ENCODE measurements at regions not wholly inside any gene's neighbourhood (a gene's known extent, or its start where the extent isn't known, plus 50 kb on each side); places are given as distances from the start of the nearest gene placed in this dataset.

DNA sequence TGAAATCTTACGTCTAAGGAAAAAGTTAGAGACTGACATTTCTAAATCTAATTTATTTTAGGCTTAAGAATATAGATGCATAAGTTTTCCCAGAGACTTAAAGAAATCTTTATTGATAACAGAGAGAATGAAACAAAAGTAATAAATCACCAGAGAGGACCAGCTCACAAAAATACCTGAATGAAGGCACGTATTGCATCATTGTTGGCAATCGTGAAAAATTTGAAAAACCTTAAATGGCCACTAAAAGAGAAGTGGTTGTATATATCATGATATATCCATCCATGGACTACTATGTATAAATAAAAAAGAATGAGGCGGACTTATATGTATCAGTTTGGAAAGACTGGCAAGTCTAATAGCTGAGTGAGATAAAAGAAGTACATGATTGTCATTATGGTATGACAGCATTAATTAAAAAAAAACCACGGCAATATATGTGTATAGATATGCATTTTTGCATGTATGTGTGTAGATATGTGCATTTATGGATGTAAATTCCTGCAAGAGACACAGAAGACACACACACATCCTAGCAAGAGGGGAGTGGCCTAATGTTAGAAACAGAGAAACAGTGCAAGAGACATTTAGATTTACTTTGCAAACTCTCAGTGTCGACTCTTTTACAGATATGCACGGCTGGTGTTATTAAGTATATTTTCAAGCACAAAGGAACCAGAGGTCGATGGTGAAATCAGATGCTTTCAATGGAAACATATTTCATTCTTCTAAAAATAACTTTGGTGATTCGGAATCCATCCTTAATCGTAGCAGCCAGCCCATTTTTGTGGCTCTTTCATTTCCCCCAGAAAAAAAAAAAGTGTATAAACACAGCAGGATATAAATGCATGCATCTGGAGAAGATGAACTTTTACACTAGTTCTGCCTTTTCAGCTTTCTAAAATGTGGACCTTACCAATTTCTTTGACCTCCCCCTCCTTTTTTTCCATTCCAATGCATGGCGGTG, 156.1 kb upstream of the SALL4 start:
- no peaks in the 10 kb centered on the region for H3K36me3 ChIP-seq
- ATAC-seq (ENCODE audit: insufficient number of reproducible peaks, low FRiP score, low read depth), result no peak
- H3K27ac ChIP-seq, result no peak overlapping the region
- TF ChIP-seq, protein P1, sequence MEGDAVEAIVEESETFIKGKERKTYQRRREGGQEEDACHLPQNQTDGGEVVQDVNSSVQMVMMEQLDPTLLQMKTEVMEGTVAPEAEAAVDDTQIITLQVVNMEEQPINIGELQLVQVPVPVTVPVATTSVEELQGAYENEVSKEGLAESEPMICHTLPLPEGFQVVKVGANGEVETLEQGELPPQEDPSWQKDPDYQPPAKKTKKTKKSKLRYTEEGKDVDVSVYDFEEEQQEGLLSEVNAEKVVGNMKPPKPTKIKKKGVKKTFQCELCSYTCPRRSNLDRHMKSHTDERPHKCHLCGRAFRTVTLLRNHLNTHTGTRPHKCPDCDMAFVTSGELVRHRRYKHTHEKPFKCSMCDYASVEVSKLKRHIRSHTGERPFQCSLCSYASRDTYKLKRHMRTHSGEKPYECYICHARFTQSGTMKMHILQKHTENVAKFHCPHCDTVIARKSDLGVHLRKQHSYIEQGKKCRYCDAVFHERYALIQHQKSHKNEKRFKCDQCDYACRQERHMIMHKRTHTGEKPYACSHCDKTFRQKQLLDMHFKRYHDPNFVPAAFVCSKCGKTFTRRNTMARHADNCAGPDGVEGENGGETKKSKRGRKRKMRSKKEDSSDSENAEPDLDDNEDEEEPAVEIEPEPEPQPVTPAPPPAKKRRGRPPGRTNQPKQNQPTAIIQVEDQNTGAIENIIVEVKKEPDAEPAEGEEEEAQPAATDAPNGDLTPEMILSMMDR (IDR thresholded peaks at IDR 0.05), result no peak
- H3K4me3 ChIP-seq, result no peak overlapping the region
- H3K9me3 ChIP-seq, result no peaks in the 10 kb centered on the region
- H3K27me3 ChIP-seq (replicated peaks; ENCODE audit: insufficient read depth), result no peaks in the 10 kb centered on the region
- DNase-seq (ENCODE audit: low spot score), result no peak
- H3K4me1 ChIP-seq (ENCODE audit: control insufficient read depth in 1 of 2, low read depth in 2 of 2), result no peaks in the 10 kb centered on the region

DNA sequence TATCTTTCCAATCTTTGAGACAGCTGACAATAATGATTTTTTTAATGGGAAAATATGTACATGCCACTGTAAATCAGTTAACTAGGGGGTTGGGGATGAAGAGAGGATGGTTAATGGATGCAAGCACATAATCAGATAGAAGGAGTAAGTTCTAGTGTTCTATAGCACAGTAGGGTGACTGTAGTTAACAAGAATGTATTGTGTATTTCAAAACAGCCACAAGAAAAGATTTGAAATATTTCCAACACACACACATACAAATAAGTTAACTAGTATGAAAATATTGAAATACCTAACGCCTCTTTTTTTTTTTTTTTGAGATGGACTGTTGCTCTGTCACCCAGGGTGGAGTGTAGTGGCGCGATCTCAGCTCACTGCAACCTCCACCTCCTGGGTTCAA, 153.4 kb upstream of the SALL4 start:
- Histone ChIP-seq H3K4me3 (no peak overlapping the region), H3K27me3 (replicated peaks; ENCODE audit: insufficient read depth) (no peaks in the 10 kb centered on the region), H3K27ac (no peak overlapping the region), H3K9me3 (no peaks in the 10 kb centered on the region), H3K36me3 (no peaks in the 10 kb centered on the region), H3K4me1 (ENCODE audit: control insufficient read depth in 1 of 2, low read depth in 2 of 2) (no peaks in the 10 kb centered on the region)
- no peak for DNase-seq (ENCODE audit: low spot score)
- no peak for ATAC-seq (ENCODE audit: insufficient number of reproducible peaks, low FRiP score, low read depth)
- TF ChIP-seq, protein P1 (IDR thresholded peaks at IDR 0.05), result no peak

DNA sequence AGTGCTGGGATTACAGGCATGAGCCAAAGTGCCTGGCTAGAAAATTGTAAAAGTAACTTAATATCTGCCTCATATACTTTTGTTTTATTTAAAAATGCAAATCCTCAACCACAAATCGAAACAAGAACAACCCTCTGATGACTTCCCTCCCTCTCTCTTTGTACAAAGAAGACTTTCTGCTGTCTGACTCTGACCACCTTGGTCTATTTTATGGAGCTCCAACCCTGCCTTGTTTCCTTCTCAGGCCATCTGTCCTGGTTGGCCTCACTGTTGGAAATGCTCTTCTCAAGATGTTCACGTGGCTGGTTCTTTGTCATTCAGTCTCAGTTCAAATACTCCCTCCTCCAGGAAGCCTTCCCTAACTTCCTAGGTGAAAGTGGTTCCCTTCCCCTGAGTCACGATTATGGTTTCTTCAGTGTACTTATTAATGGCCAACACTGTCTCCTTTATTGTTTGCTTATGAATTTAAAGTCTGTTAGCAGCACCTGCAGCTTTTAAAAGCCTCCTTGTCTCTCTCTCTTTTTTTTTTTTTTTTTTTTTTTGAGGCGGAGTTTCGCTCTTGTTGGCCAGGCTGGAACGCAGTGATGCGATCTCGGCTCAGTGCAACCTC, 151.5 kb upstream of the SALL4 start:
- Histone ChIP-seq H3K36me3 (no peaks in the 10 kb centered on the region), H3K9me3 (no peaks in the 10 kb centered on the region), H3K27me3 (replicated peaks; ENCODE audit: insufficient read depth) (no peaks in the 10 kb centered on the region), H3K4me3 (no peak overlapping the region), H3K27ac (no peak overlapping the region), H3K4me1 (ENCODE audit: control insufficient read depth in 1 of 2, low read depth in 2 of 2) (no peaks in the 10 kb centered on the region)
- ATAC-seq (ENCODE audit: insufficient number of reproducible peaks, low FRiP score, low read depth), result no peak
- no peak for DNase-seq (ENCODE audit: low spot score)
- TF ChIP-seq, protein P1 (IDR thresholded peaks at IDR 0.05), result no peak

DNA sequence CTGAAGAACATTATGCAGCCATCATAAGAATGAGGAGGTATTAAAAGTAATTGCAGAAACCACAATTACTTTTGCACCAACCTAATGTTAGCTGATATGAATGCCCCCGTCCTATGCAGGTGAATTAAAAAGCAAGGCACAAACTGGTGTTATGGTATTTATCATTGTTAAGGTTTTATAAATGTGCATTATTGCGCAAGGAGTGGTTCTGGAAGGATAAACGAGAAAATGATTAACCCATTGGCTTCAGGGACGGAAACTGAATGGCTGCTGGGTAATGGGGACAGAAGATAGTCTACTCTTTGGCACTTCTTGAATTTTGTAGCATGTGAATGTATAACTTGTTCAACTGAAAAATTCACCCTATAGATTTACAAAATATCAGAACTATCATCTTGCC, 148.6 kb upstream of the SALL4 start:
- TF ChIP-seq, protein P1 (IDR thresholded peaks at IDR 0.05), result no peak
- no peak for ATAC-seq (ENCODE audit: insufficient number of reproducible peaks, low FRiP score, low read depth)
- no peaks in the 10 kb centered on the region for H3K27me3 ChIP-seq (replicated peaks; ENCODE audit: insufficient read depth)

DNA sequence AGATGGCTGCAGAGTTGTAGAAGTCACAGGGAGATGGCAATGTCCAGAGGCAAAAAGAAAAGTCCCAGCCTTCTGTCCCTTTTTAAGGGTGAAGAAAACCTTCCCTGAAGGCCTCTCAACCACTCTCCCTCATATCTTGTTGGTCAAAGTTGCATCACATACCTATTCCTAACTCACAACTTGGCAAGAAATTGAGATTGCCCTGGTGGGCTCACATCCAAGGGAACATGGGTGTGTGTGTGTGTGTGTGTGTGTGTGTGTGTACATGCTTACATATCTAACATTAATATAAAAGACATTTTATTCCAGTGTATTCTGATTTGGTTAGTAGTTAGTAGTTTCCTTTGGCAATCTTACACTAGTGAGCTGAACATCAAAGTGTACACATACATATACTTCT, 144.3 kb upstream of the SALL4 start:
- DNase-seq (ENCODE audit: low spot score) (no peak), ATAC-seq (ENCODE audit: insufficient number of reproducible peaks, low FRiP score, low read depth) (no peak)
- no peak overlapping the region for H3K4me3 ChIP-seq
- H3K36me3 ChIP-seq, result no peaks in the 10 kb centered on the region
- no peak overlapping the region for H3K27ac ChIP-seq
- no peaks in the 10 kb centered on the region for H3K9me3 ChIP-seq
- TF ChIP-seq, protein P1 (IDR thresholded peaks at IDR 0.05), result no peak
- H3K4me1 ChIP-seq (ENCODE audit: control insufficient read depth in 1 of 2, low read depth in 2 of 2), result no peaks in the 10 kb centered on the region
- H3K27me3 ChIP-seq (replicated peaks; ENCODE audit: insufficient read depth), result no peaks in the 10 kb centered on the region

More for the DNA sequence above, 148.6 kb upstream of the SALL4 start:
- Histone ChIP-seq H3K27ac (no peak overlapping the region), H3K4me1 (ENCODE audit: control insufficient read depth in 1 of 2, low read depth in 2 of 2) (no peaks in the 10 kb centered on the region), H3K9me3 (no peaks in the 10 kb centered on the region), H3K36me3 (no peaks in the 10 kb centered on the region), H3K4me3 (no peak overlapping the region)
- DNase-seq (ENCODE audit: low spot score), result no peak

Measured in thoracic aorta (tissue), 2 donors.